GM06990 (cell line): ENCODE measurements at regions not wholly inside any gene's neighbourhood (a gene's known extent, or its start where the extent isn't known, plus 50 kb on each side); places are given as distances from the start of the nearest gene placed in this dataset.

Experiments used
- DNase-seq: peaks from one replicate; pipeline ENCODE4 v3.0.0-alpha.2; 2011; ENCODE audit not compliant: insufficient read length; ENCODE audit errors: extremely low read depth
- H3K27me3 ChIP-seq: replicated peaks from 2 replicates; pipeline ENCODE4 v1.6.0; 2011; ENCODE audit warnings: low read length; ENCODE audit not compliant: control insufficient read depth, insufficient read depth
- H3K36me3 ChIP-seq: 2 replicates; pipeline ENCODE4 v1.5.1; 2011; ENCODE audit warnings: low read length; ENCODE audit not compliant: control insufficient read depth, insufficient read depth
- H3K4me3 ChIP-seq: replicated peaks from 2 replicates; pipeline ENCODE4 v1.5.1; 2011; ENCODE audit warnings: low read depth, mild to moderate bottlenecking, control low read depth, low read length
- CTCF ChIP-seq: IDR thresholded peaks from 2 replicates; pipeline ENCODE4 v1.5.1; 2011; ENCODE audit warnings: low read length, control low read depth, mild to moderate bottlenecking, inconsistent platforms; ENCODE audit not compliant: insufficient read depth, poor library complexity, severe bottlenecking

- no peak for DNase-seq
- TF ChIP-seq CTCF = no peak
- H3K36me3 ChIP-seq = no peaks in the 10 kb centered on the region
- no peaks in the 10 kb centered on the region for H3K27me3 ChIP-seq
- H3K4me3 ChIP-seq = no peak overlapping the region
Observed at GRCh38 chr9:126122901-126123616, 203.6 kb upstream of the MVB12B start.

DNA sequence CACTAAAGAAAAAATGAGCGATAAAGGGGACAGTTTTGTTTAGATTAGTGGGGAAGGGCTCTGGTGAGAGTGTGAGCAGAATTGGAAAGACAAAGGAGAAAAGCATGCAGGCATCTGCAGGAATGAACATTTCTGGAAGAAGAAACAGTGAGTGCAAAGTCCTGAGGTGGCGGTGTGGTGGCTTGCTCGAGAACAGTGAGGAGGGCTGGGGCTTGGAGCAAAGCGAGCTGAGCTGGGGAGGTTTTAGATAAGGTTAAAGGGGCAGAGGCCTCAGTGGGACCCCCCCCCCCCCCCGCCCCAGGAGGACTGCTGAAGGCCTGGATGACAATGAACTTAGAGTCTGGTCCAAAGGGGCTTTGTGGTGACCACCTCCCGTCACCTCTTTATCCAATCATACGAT, 202.7 kb upstream of the MVB12B start:
- H3K36me3 ChIP-seq = no peaks in the 10 kb centered on the region
- H3K27me3 ChIP-seq = no peaks in the 10 kb centered on the region
- H3K4me3 ChIP-seq = no peak overlapping the region
- no peak for DNase-seq
- no peak for TF ChIP-seq CTCF

DNA sequence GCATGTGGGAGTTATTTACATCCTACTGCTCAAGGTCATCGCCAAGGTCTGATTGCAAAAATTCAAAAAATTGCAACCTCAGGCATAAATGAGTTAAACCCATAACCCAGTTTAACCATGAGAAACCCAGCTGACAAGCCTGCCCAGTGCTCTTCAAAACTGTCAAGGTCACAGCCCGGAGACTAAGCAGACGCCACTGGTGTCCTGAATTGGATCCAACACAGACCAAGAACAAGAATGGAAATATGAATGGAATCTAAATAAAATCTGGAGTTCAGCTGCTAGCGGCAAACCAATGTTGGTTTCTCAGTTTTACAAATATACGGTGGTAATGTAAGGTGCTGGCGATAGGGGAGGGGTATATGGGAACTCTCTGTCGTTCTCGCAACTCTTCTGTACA, 201.5 kb upstream of the MVB12B start:
- DNase-seq = no peak
- H3K27me3 ChIP-seq = no peaks in the 10 kb centered on the region
- TF ChIP-seq CTCF = no peak
- H3K36me3 ChIP-seq = no peaks in the 10 kb centered on the region
- H3K4me3 ChIP-seq = no peak overlapping the region

DNA sequence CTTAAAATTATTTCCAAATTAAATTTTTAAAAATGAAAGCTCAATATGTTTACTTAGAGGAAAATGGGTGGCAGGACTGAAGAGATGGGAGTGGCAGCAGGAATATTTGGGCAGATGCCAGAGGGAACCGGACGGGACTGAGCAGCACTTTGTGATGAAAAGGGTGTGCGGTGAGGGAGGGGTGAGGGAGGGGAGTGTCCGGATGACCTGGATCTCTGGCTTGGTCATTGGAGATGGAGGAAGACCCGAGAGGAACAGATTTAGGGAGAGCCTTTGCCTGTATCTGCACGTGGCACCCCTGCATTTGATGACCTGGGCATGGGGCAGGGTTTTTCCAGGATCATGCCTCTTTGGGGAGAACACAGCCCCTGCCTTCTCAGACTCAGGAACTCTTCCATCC, 201.1 kb upstream of the MVB12B start:
- no peaks in the 10 kb centered on the region for H3K36me3 ChIP-seq
- no peaks in the 10 kb centered on the region for H3K27me3 ChIP-seq
- DNase-seq = no peak
- no peak overlapping the region for H3K4me3 ChIP-seq
- no peak for TF ChIP-seq CTCF

DNA sequence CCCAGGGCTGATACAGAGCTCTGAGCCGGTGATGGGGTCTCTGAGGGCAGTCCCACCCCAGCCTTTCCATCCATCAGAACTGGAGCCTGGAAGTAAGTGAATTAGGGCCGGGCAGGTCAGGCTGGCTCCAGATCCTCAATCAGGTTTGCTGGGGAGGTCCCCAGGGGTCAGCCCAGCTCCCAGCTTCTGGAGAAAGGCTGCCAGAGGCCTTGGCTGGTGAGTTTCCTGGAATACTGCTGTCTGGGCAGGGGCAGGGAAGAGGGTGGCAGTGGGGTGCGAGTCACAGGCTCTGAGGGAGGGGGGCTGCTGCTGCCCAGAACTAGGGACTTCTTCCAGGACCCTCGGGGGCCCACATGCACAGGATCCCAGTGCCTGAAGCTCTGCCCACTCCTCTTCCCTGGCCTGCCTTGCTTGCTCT, 200.6 kb upstream of the MVB12B start:
- no peaks in the 10 kb centered on the region for H3K36me3 ChIP-seq
- no peak for DNase-seq
- H3K27me3 ChIP-seq = no peaks in the 10 kb centered on the region
- H3K4me3 ChIP-seq = no peak overlapping the region
- no peak for TF ChIP-seq CTCF

- Histone ChIP-seq H3K4me3 (no peak overlapping the region), H3K36me3 (no peaks in the 10 kb centered on the region), H3K27me3 (no peaks in the 10 kb centered on the region)
- TF ChIP-seq CTCF = no peak
- DNase-seq = no peak
Observed at GRCh38 chr9:126126807-126127206, 199.8 kb upstream of the MVB12B start.
